Activated T-helper 2 cell treated with anti-CD3 and anti-CD28 coated beads, Interferon-gamma antibody, Interleukin-2, Interleukin-4, amounts not matched to agents 10 μg/mL and 5 μg/mL and 100 μg/mL, durations not matched to agents 14 hours and 24 hours and 36 hours (primary cell): ENCODE measurements at regions not wholly inside any gene's neighbourhood (a gene's known extent, or its start where the extent isn't known, plus 50 kb on each side); places are given as distances from the start of the nearest gene placed in this dataset.

ENCODE experiments used
- DNase-seq: peaks from one replicate; pipeline ENCODE4 v3.0.0; 2021; ENCODE audit warnings: low spot score
- H3K27ac Mint-ChIP-seq: one replicate; pipeline ENCODE4 v1.8.0; 2021; ENCODE audit warnings: mixed read lengths
- H3K27me3 Mint-ChIP-seq: one replicate; pipeline ENCODE4 v1.8.0; 2021; ENCODE audit warnings: low read depth, mixed read lengths
- H3K36me3 Mint-ChIP-seq: one replicate; pipeline ENCODE4 v1.8.0; 2021; ENCODE audit warnings: low read depth, mixed read lengths
- H3K4me1 Mint-ChIP-seq: one replicate; pipeline ENCODE4 v1.8.0; 2021; ENCODE audit warnings: low read depth, mixed read lengths
- H3K4me3 Mint-ChIP-seq: one replicate; pipeline ENCODE4 v1.8.0; 2021; ENCODE audit warnings: low read depth, mild to moderate bottlenecking, moderate library complexity, mixed read lengths
- H3K9me3 Mint-ChIP-seq: one replicate; pipeline ENCODE4 v1.8.0; 2021; ENCODE audit warnings: mixed read lengths
- intact Hi-C: fragments of 100-400 bp; cut with micrococcal nuclease; formaldehyde crosslinking; loops from one replicate; pipeline ENCODE4 v1.15.1; 2023

DNA sequence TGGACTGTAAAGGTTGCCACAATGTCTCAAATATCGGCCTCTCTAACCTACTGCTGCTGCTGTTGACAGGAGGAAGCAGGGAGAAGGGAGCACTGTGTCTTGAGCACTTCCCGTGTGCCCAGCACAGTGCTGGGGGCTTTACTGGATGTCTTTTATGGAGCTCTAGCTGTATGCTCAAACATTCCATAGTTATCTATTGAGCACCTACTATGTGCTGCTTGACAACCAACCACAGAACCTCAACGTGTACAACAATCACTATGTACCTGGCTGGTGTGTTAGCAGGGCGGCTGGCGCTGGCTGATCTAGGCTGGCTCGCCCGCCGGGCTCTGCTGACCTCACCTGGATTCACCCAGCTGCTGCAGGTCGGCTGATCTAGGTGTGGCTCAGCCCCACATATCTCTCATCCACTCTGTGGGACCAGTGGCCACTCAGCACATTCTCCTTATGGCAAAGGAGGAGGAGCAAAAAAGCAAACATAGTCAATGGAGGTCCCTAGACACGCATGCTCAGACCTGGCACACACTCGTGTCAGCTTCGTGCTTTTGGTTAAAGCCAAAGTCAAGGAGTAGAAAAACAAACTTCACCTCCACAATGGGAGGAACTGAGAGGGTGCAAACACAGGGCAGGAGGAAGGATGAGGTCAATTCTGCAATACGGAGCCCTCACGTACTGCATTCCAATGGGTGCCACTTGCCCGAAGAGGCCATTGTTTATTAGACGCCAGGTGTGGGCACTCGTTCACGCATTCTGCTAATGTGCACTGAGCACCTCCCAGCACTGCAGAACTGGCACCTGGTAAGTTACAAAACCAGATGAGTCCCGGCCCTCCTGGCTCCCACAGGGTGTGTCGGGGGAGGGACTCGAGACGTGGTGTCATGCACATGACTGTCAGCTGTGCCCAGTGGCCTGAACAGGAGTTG lies 147.2 kb downstream of the SCARB1 start:
- Mint-ChIP-seq H3K36me3 (no peaks in the 10 kb centered on the region), H3K4me3 (no peak overlapping the region), H3K27me3 (peaks cover 11% of the 10 kb centered on the region), H3K4me1 (peaks cover 17% of the 10 kb centered on the region), H3K27ac (no peak overlapping the region), H3K9me3 (no peaks in the 10 kb centered on the region)
- DNase-seq, result no peak
- intact Hi-C loops, result no loop called here

GRCh38 chr12:124715121-124715990 lies 147.9 kb upstream of the NCOR2 start:
- Mint-ChIP-seq H3K4me1 (peaks cover 17% of the 10 kb centered on the region), H3K27me3 (peaks cover 6% of the 10 kb centered on the region), H3K9me3 (no peaks in the 10 kb centered on the region), H3K4me3 (no peak overlapping the region), H3K36me3 (no peaks in the 10 kb centered on the region), H3K27ac (no peak overlapping the region)
- no peak for DNase-seq
- intact Hi-C loops, result no loop called here

GRCh38 chr12:124713436-124714082 lies 146.1 kb upstream of the NCOR2 start:
- H3K4me3 Mint-ChIP-seq, result peak overlapping the region; percentile 56
- peak overlapping the region; percentile 86 for H3K27ac Mint-ChIP-seq
- no peaks in the 10 kb centered on the region for H3K9me3 Mint-ChIP-seq
- peaks cover 1% of the 10 kb centered on the region for H3K27me3 Mint-ChIP-seq
- H3K36me3 Mint-ChIP-seq, result no peaks in the 10 kb centered on the region
- DNase-seq, result peak; percentile 58
- H3K4me1 Mint-ChIP-seq, result peaks cover 17% of the 10 kb centered on the region
- intact Hi-C loops, result loop anchor here (1.0 to 2.0 kb wide), 7 partner anchors 19 to 260 kb away; no protein-coding TSS in a partner anchor

DNA sequence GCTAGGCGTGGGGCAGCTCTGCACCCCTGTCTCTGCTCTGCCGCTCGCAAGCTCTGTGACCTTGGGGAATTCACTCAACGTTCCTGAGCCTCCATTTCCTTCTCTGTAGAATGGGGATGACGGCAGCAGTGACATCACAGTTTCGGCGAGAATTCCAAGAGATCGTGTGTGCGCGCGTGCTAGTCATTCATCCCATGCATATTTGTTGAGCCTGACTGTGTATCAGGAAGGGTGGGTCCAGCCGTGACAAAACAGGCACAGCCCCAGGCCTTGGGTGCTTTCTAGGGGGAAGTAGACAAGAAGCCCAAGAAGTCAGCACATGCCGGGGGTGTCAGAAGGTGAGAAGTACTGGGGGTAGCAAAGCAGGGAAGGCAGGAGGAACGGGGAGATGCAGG lies 145.6 kb upstream of the NCOR2 start:
- Mint-ChIP-seq H3K9me3 (no peaks in the 10 kb centered on the region), H3K4me3 (peak overlapping the region; percentile 56), H3K4me1 (peaks cover 17% of the 10 kb centered on the region), H3K27ac (peak overlapping the region; percentile 86), H3K27me3 (no peaks in the 10 kb centered on the region), H3K36me3 (no peaks in the 10 kb centered on the region)
- DNase-seq, result no peak
- intact Hi-C loops, result loop anchor here (1.0 to 2.0 kb wide), 7 partner anchors 19 to 260 kb away; no protein-coding TSS in a partner anchor

GRCh38 chr12:124711344-124711743 lies 143.9 kb upstream of the NCOR2 start:
- Mint-ChIP-seq H3K36me3 (no peaks in the 10 kb centered on the region), H3K9me3 (peaks cover 4% of the 10 kb centered on the region), H3K4me1 (peaks cover 17% of the 10 kb centered on the region), H3K4me3 (no peak overlapping the region), H3K27me3 (no peaks in the 10 kb centered on the region), H3K27ac (no peak overlapping the region)
- intact Hi-C loops, result no loop called here
- DNase-seq, result no peak

DNA sequence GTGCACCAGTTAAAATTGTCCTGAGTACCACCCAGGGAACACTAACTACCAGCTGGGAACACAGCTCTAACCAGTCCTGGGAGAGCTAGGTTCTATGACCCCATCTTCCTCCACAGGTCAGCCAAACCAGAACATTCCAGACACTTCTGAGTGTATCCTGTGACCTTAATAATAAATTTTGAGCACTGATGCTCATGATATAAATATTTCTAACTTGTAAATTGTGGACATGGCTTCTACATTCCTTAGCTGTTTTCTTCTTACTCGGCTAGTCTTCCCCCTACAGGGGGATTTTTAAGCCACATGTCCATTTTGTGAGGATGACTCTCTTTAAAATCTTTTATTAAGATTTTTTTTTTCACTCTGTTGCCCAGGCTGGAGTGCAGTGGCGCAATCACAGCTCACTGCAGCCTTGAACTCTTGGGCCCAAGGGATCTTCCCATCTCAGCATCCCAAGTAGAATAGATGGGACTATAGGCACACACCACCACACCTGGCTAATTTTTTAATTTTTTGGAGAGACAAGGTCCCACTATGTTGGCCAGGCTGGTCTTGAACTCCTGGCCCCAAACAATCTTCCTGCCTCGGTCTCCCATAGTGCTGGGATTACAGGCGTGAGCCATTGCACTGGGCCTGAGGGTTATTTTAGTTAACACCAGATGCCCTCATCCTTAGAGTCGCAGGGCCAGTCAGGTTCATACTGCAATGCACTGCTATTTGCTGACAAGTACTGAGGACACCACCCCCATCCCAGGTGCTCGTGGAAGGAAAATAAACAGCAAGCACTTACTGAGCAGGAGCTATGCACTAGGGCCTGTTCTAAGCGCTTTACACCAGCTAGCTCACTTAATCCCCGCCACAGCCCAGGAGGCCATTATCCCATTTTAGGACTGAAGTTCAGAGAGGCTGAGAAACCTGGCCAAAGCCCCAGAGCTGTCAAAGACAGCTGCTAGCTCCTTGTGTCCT lies 142.6 kb upstream of the NCOR2 start:
- H3K4me1 Mint-ChIP-seq, result peaks cover 17% of the 10 kb centered on the region
- H3K27ac Mint-ChIP-seq, result no peak overlapping the region
- H3K27me3 Mint-ChIP-seq, result no peaks in the 10 kb centered on the region
- intact Hi-C loops, result no loop called here
- H3K9me3 Mint-ChIP-seq, result peaks cover 7% of the 10 kb centered on the region
- no peak for DNase-seq
- no peak overlapping the region for H3K4me3 Mint-ChIP-seq
- no peaks in the 10 kb centered on the region for H3K36me3 Mint-ChIP-seq

- Mint-ChIP-seq H3K4me1 (no peaks in the 10 kb centered on the region), H3K9me3 (peaks cover 7% of the 10 kb centered on the region), H3K27ac (no peak overlapping the region), H3K4me3 (no peak overlapping the region), H3K36me3 (no peaks in the 10 kb centered on the region), H3K27me3 (no peaks in the 10 kb centered on the region)
- intact Hi-C loops, result no loop called here
- no peak for DNase-seq
Observed at GRCh38 chr12:124707316-124707715, 139.9 kb upstream of the NCOR2 start.

- DNase-seq, result no peak
- H3K4me1 Mint-ChIP-seq, result no peaks in the 10 kb centered on the region
- intact Hi-C loops, result no loop called here
- H3K9me3 Mint-ChIP-seq, result peaks cover 7% of the 10 kb centered on the region
- no peak overlapping the region for H3K4me3 Mint-ChIP-seq
- H3K27me3 Mint-ChIP-seq, result no peaks in the 10 kb centered on the region
- H3K36me3 Mint-ChIP-seq, result no peaks in the 10 kb centered on the region
- no peak overlapping the region for H3K27ac Mint-ChIP-seq
Observed at GRCh38 chr12:124706363-124706762, 139.0 kb upstream of the NCOR2 start.

DNA sequence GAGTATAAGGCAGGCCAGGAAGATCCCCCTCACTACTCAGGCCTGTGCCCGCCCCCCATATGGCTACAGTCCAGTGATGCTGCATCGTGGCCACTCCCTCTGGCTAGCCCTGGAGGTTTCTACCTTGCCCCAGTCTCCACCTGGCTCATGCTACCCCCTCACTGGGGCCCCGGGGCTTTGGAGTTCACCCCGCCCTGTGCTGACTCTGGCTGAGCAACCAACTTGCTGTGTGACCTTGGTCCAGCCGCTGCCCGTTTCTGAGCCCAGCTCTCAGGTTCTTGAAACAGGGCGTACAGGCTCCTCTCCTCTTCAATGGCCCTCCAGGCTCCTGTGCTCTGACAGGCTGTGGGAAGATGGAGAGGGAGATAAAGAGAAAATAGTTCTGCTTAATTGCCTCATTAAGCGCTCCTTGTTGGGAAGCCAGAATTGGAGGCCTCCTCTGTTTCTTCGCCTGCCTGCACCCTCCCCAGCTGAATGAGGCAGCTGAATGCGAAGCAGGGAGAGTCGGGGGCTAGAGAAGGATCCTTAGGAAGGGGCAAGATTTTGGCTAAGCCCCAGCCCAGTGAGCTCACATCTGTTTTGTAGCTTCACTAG lies 138.2 kb upstream of the NCOR2 start:
- peaks cover 7% of the 10 kb centered on the region for H3K9me3 Mint-ChIP-seq
- DNase-seq, result no peak
- no peaks in the 10 kb centered on the region for H3K27me3 Mint-ChIP-seq
- H3K4me1 Mint-ChIP-seq, result no peaks in the 10 kb centered on the region
- no peak overlapping the region for H3K4me3 Mint-ChIP-seq
- intact Hi-C loops, result no loop called here
- H3K27ac Mint-ChIP-seq, result no peak overlapping the region
- H3K36me3 Mint-ChIP-seq, result no peaks in the 10 kb centered on the region

- H3K27me3 Mint-ChIP-seq, result peaks cover under 1% of the 10 kb centered on the region
- H3K27ac Mint-ChIP-seq, result no peak overlapping the region
- intact Hi-C loops, result no loop called here
- no peaks in the 10 kb centered on the region for H3K36me3 Mint-ChIP-seq
- H3K4me3 Mint-ChIP-seq, result no peak overlapping the region
- no peak for DNase-seq
- peaks cover 7% of the 10 kb centered on the region for H3K9me3 Mint-ChIP-seq
- no peaks in the 10 kb centered on the region for H3K4me1 Mint-ChIP-seq
Observed at GRCh38 chr12:124704619-124705018, 137.2 kb upstream of the NCOR2 start.

GRCh38 chr12:124703856-124704255 lies 136.4 kb upstream of the NCOR2 start:
- H3K4me3 Mint-ChIP-seq, result no peak overlapping the region
- no peak for DNase-seq
- H3K4me1 Mint-ChIP-seq, result no peaks in the 10 kb centered on the region
- no peaks in the 10 kb centered on the region for H3K36me3 Mint-ChIP-seq
- H3K27me3 Mint-ChIP-seq, result peaks cover 6% of the 10 kb centered on the region
- intact Hi-C loops, result no loop called here
- H3K9me3 Mint-ChIP-seq, result peaks cover 7% of the 10 kb centered on the region
- no peak overlapping the region for H3K27ac Mint-ChIP-seq
